Dermis microvascular lymphatic vessel endothelial cell (primary cell): ENCODE measurements at regions not wholly inside any gene's neighbourhood (a gene's known extent, or its start where the extent isn't known, plus 50 kb on each side); places are given as distances from the start of the nearest gene placed in this dataset.
"Not testable (repeated sequence)": the region's sequence is repeated elsewhere in the genome, so short reads cannot be mapped to it uniquely, and the experiment has no call there.

ENCODE experiments used
- DNase-seq, 2 donors: peaks; one replicate each; pipeline versions ENCODE4 v3.0.0 to v3.0.0-alpha.2; 2010; ENCODE audit warnings: low read depth in 2 of 2

DNA sequence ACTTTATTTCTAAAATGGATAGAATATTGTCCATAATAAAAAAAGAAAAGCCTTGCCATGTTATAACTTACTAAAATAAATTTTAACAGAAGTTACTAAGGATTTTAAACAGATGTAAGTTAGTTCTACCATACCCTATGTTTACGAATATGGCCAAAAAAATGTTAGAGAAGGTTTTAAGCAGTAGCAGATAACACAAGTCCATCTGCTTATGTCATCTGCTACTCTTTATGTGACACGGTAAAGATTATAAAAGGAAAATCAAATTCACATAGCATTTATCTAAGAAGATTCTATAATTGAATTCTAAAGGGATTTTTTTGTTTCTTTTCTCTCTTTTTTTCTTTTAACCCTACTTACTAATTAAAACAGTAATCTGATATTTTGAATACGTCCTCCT is 114.2 kb upstream of the MIR17HG start:
- DNase-seq: no peak

DNA sequence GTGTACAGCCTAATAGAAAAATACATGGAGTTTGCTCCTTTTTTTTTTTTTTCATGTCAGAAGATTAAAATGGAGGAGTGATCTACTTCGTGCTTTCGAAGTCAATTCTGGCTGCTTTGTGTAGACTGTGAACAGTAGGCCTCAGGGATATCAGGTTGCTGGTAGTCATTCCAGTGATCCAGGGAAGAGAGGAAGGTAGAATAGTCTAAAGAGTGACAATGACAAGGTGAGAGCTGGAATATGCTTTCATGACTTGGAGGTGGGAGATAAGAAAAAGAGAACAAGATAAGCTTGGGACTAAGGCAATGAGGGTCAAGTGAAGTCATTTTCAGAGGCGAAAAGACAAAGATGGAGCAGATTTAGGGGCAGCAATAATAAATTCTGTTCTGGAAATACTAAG is 111.3 kb upstream of the MIR17HG start:
- no peak for DNase-seq

DNA sequence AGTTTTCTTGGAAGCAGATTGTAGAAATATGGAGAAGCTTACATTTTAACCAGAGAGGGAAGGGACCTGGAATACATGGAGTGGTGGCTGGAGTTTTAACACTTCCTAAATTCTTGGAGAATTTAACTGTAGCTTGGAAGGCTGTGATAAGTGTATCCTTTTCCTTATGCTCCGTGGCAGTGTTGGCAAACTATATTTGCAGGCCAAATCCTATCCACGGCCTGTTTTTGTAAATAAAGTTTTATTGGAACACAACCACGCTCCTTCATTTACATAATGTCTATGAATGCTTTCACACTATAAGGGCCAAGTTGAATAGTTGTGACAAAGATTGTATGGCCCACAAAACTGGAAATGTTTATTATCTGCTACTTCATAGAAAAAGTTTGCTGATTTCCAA is 110.6 kb upstream of the MIR17HG start:
- DNase-seq: no peak

DNA sequence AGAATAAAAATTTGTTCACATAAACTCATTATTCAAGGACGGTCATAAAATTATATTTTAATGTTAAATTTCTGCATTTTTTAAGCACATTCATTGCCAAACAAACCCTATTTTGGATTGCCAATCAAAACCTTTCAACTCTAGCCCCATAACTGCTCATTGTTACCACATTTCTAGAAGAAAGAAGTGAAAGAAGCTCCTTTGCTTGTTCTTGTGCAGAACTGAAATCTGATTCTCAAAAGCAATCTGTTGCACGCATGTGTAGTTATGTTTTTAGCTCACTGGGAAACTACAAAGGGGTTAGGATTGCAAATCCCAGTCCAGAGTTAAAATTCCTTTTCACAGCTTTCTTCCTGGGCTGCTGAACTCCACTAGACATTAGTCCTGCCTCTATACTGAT is 109.5 kb upstream of the MIR17HG start:
- DNase-seq: no peak

DNA sequence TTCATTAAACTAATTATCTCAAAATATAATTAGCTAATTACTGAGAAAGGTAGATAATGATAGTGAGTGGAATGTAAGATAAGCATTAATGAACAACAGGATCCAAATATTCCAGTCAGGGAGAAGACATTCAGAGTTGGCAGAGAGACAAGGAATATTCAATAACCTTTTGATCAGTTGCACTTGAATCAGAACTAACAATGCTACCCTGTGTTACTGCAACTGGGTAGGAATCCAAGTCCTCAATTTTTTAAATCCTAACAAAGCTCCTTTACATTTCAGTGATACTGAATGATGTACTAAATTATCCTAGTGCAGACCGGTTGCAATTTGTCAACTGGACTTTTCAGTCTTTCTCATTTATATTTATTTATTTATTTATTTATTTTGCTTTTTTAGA is 107.1 kb upstream of the MIR17HG start:
- DNase-seq: no peak

DNA sequence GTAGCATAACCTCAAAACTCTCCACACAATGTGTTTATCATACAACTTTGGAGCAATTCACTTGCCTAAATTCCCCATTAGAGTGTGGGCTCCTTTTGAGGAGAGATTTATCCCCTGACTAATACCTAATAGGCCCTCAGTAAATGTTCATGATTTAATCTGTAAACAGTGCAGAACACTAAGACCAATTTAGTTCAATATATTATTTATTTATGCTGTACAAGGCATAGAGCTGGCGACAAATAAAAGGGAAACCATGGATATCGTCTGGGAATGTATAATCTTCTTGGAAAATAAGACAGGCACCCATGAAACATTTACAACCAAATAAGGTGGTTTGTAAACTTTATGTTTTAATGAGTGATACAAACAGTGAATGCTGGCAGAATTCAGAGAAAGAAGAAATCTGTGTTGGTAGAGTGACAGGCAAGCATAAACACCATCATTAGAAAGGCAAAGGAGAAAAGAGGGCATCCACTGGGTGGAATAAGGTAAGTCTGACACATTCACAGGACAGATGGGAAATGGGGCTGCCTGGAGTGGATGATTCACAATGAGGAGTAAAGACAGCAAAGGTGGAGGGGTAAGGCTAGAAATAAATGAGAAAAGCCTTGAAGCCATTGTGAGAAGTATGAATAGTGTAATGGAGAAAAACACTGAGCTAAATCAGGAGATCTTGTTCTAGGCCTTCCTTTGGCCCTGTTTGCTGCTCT is 106.1 kb upstream of the MIR17HG start:
- no peak for DNase-seq

- no peak for DNase-seq
Observed at GRCh38 chr13:91242652-91243051, 104.8 kb upstream of the MIR17HG start.

DNA sequence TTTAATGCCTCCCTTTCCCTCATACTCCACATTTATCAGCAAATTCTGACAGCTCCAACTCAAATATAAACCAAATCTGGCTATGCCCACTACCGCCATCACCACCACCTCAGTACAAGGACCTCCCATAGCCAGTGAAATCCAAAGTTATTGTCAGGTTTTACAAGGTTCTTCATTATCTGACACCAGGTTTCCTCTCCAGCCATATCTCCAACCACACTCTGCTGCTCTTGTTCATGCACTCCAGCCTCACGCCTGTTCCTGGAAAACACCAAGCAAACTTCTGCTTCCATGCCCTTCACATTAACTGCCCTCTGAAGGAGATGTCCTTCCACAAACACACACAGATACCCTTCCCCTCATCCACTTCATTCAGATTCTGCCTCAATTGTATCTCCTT is 102.2 kb upstream of the MIR17HG start:
- no peak for DNase-seq

GRCh38 chr13:91247768-91248167 is 99.7 kb upstream of the MIR17HG start:
- peak; percentile 18 to 31 for DNase-seq

- DNase-seq: no peak
Observed at GRCh38 chr13:91248249-91248648, 99.2 kb upstream of the MIR17HG start.

GRCh38 chr13:91249370-91249769 is 98.1 kb upstream of the MIR17HG start:
- no peak for DNase-seq

GRCh38 chr13:91249861-91250260 is 97.6 kb upstream of the MIR17HG start:
- no peak for DNase-seq

DNA sequence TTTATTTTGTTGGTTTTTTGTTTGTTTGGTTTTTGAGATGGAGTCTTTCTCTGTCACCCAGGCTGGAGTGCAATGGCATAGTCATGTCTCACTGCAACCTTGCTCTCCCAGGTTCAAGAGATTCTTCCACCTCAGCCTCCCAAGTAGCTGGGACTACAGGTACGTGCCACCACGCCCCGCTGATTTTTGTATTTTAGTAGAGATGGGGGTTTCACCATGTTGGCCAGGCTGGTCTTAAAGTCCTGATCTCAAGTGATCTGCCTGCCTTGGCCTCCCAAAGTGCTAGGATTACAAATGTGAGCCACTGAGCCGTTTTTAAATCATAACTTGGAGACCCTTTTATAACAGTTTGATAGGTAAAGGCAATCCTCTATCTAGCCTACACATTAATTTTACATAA is 95.9 kb upstream of the MIR17HG start:
- DNase-seq: not testable (repeated sequence)

DNA sequence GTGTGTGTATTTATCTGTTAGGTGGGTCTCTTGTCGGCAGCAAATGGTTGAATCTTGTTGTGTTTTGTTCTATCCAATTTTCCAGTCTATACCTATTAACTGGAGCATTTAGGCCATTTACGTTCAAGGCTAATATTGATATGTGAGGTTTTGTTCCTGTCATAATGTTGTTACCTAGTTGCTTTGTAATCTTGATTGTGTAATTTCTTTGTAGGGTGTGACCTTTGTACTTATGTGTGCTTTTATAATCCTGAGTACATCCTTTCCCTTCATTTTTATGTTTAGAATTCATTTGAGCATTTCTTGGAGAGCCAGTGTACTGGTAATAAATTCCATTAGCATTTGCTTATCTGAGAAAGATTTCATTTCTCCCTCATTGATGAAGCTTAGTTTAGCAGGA is 83.0 kb upstream of the MIR17HG start:
- DNase-seq: no peak

- no peak for DNase-seq
Observed at GRCh38 chr13:91269237-91269636, 78.2 kb upstream of the MIR17HG start.

GRCh38 chr13:91270031-91270430 is 77.5 kb upstream of the MIR17HG start:
- peak; percentile 75 to 88 for DNase-seq

DNA sequence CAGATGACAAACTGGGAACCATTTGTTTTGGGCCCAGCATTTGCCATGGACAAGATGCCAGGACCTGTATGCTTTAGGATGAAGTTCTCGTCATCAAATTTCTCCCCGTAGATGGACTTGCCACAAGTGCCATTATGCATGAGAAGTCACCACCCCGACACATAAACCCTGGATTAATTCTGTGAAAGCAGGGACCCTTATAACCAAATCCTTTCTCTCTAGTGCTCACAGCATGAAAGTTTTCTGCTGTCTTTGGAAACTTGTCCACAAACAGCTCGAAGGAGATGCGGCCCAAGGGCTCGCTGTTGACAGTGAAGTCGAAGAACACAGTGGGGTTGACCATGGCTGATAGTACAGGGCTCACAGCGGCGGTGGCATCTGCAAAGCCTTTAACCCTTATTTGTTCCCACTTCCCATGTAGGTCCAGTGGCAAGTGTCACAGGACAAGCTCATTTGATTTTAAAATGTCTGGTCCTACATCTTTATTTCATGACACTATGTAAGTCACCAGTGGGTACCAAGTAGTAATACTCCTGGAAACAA is 75.2 kb upstream of the MIR17HG start:
- no peak for DNase-seq

- no peak for DNase-seq
Observed at GRCh38 chr13:91273675-91274074, 73.8 kb upstream of the MIR17HG start.

GRCh38 chr13:91277013-91277676 is 70.3 kb upstream of the MIR17HG start:
- DNase-seq: no peak

DNA sequence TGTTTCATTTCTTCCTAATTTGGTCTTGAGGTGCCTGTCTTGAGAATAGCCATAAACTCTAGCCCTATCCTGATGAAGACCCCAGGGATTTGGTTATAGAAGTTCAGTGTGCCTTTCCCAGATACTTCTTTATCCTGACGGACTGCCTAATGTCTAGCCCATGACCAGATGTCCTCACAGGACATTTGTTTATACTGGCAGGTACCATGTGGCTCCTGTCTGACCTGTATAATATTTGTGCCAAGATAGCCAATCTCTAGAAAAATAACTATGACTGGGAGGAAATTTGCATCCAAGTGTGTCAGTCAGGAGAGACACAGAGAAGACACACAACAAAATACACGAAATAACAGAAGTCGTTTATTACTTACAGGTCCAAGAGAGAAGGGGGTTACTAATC is 69.2 kb upstream of the MIR17HG start:
- peak; percentile 43 to 60 for DNase-seq

GRCh38 chr13:91278888-91279287 is 68.6 kb upstream of the MIR17HG start:
- no peak for DNase-seq

GRCh38 chr13:91280801-91281200 is 66.7 kb upstream of the MIR17HG start:
- DNase-seq: peak; percentile 63 to 85

GRCh38 chr13:91284335-91284734 is 63.2 kb upstream of the MIR17HG start:
- DNase-seq: no peak
